NCI-H187 treated with DMSO at 0.1 percent for 48 hours (cell line): ENCODE measurements at regions not wholly inside any gene's neighbourhood (a gene's known extent, or its start where the extent isn't known, plus 50 kb on each side); places are given as distances from the start of the nearest gene placed in this dataset.
"Not testable (repeated sequence)": the region's sequence is repeated elsewhere in the genome, so short reads cannot be mapped to it uniquely, and the experiment has no call there.

Source experiments
- DNase-seq: peaks from one replicate; lab custom pipeline; 2025; lab: John Stamatoyannopoulos, UW

DNA sequence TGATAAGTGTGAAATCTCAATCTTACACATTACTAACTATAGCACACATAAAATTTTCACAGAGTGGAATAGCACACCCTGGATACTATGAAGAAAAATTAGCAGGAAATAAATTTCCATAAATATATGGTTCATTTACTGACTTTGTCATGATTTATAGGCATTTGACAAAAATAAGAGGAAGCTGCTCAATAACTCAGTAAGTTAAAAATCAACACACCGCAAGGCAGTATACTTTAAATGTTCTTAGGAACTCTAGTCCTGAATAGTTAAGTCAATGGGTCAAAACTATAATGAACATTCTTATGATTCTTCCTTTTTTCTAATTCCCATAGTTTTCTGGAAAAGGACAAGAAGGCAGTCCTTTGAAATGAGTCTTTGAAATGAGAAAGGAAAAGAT is 1557.8 kb upstream of the RAG2 start:
- DNase-seq, result no peak

DNA sequence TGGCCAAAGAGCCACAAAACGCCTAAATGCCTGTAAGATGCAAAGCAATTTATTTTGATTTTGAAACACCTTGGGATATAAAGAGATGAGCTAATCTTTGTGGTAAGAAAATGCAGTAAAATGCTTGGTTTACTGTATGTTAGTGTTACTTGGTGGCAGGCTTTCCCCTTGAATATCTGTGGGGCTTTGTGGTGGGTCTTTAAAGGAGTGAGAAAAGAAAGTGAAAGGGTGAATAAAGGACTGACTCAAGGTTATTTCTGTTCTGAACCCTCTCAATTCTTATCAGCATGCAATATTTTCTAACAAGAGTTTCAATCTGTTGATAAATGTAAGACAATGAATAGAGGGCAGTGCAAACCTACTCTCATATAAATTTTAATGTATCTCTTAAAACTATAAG is 1555.9 kb upstream of the RAG2 start:
- DNase-seq, result no peak

DNA sequence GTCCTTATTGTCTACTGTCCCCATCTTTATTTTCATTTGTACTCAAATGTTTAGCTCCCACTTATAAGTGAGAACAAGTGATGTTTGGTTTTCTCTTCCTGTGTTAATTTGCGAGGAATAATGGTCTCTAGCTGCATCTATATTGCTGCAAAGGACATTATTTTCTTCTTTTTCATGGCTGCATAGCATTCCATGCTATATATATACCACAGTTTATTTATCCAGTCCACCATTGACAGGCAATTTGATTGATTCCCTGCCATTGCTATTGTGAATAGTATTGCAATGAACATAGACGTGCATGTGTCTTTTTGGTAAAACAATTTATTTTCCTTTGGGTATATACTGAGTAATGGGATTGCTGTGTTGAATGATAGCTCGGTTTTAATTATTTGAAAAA is 1545.8 kb upstream of the RAG2 start:
- DNase-seq, result no peak

DNA sequence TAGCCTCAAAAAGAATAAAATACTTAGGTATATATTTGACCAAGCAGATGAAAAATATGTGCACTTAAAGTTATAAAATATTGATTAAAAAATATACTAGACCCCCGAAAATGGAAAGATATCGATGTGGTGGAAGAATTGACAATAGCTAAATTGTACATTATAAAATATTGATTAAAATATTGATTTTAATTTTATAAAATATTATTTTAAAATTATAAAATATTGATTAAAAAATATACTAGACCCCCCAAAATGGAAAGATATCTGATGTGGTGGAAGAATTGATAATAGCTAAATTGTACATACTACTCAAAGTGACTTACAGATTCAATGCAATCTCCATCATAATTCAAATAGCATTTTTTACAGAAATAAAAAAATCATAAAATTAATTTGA is 1540.9 kb upstream of the RAG2 start:
- no peak for DNase-seq

DNA sequence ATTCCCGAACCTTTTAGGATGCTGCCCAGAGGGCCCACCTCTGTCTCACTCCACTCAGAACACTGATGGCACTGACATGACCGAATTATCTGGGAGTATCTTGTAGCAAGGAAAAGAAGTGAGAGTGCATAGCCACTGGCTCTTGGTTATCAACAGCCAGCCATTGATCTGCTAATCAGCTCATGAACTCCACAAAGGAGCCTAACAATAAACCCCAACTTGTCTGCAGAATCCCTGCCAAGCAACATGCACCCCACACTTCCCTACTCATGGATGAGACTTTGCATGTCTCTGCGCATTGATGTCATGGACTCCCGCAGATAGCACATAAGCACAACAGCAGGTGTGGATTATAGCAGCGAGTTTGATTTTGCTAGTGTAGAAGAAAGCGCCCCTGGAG is 1538.9 kb upstream of the RAG2 start:
- no peak for DNase-seq

DNA sequence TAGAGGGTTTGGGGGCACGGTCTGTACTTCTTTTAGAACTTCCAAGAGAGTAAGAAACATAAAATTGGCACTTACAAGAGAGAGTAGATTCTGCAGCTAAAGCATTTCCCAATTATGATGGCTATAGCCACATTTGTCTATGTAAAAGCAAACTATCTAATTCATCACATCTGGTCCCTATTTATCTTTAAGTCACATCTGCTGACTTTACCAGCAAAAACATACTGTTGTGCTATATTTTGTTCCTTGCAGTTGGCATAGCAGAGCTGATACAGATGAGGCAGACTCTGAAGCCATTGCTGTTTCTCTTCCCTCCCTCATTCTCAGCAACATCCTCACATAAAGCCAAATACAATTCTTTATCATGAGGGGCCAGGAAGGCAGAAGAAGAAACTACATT is 1533.5 kb upstream of the RAG2 start:
- DNase-seq, result no peak

DNA sequence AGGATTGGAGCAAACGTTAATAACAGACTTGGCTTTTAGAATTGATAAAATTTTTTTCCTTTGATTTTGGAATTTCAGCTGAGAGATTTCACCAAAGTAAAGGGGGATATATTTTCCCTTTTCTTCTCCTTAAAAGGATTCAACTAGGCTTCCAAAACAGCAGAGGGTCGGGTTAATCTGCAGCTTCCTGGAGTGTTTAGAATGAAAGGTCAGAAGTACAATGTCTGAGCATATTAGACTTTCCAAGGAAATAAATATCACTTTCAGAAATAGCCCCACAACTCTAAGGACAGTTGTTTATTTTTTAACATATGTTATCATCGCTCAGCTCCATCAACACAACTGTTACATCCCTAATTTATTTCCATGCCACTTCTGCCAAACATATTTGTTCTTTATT is 1532.9 kb upstream of the RAG2 start:
- DNase-seq, result no peak

DNA sequence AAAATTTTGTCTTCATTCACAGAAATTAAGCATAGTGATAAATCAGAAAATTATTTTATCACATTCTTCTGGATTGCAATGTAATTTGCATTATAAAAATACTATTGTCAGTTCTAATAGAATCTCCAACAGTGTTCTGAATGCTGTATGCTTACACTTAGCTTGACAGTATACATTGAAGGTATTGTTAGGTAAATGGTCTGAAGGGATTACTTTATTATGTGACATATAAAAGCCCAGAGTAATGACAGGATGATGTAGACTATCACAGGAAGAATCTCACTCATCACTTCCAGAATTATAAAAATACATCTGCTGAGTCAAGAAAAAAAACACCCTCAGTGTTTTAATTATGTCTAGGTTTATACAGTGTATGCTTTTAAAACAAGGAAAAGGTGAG is 1532.5 kb upstream of the RAG2 start:
- DNase-seq, result no peak

DNA sequence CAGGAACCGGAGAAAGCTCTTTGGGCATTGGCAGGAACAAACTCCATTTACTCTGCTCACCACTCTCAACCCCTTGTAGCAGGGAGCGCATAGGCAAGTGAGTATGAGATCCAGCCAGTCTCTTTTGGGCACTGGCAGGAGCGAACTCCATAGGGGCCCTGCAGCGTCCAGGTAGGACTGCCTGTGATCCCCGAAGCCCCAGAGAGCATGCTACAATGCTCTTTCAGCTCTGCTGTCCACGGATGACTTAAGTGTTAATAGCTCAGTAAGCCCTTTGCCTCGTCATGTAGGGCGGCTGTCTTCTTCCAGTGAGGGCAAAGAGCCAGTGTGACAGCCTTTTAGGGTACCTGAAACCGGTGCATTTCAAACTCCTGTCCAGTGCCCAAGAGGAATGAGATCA is 1525.6 kb upstream of the RAG2 start:
- DNase-seq, result no peak

DNA sequence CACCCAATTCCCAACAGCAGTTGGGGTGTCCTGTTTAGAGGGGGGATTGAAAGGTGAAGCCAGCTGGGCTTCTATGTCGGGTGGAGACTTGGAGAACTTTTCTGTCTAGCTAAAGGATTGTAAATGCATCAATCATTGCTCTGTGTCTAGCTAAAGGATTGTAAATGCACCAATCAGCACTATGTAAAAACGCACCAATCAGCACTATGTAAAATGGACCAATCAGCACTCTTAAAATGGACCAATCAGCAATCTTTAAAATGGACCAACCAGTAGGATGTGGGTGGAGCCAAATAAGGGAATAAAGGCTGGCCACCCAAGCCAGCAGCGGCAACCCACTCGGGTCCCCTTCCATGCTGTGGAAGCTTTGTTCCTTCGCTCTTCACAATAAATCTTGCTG is 1518.6 kb upstream of the RAG2 start:
- not testable (repeated sequence) for DNase-seq

DNA sequence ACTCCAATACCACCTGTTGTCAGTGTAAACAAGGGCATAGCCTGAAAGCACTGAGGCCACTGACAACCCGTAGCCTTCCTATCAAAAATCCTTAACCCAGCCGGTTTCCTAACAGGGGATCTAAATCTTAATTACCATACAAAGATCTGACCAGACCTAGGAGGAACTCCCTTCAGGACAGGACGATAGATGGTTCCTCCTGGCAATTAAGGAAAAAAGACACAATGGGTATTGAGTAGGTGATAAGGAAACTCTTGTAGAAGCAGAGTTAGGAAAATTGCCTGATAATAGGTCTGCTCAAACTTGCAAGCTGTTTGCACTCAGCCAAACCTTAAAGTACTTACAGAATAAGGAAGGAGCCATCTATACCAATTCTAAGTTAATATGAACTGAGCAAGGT is 1517.3 kb upstream of the RAG2 start:
- not testable (repeated sequence) for DNase-seq

DNA sequence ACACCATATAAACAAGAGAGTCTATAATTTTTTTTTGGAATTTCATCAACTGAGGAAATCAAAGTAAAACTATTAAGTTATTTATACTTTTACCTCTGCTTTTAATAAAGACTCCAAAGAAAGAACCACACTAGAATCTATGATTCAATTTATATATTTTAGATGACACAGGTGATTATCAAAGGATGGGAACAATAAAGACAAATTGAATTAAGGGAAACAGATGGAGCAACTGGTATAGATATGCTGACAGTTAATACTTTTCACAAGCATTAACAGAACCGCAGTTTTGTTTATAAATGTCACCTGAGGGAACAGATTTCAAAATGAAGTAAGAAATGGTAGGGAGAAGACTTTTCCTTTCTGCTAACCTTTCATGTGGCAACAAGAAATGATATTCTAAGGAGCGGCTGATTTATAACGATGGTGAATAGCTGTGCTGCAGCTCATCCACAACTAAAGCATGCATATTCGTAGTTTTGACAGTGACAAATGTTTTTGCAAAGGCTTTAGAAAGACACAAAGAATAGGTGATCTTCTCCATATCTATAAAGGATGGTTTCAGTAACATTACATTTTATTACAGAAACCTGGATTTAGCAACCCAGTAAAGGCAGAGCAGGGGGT is 1502.9 kb upstream of the RAG2 start:
- DNase-seq, result no peak

DNA sequence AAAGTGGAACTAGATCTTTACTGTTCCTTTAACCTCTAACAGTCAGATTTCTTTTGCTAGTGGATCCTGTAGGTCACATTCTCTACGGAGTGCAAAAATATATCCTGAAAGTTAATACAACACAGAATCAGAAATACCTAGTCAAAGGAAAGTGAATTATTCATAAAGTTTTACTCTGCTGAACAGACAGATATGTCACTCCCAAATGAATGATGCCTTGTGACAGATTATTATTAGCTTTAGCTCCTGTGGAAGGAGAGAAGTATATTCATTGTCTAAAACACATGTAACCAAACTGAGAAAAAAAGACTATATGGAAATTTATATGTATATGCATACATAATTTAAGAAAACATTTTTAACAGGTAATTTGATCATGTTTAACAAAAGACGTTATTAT is 1497.2 kb upstream of the RAG2 start:
- no peak for DNase-seq

DNA sequence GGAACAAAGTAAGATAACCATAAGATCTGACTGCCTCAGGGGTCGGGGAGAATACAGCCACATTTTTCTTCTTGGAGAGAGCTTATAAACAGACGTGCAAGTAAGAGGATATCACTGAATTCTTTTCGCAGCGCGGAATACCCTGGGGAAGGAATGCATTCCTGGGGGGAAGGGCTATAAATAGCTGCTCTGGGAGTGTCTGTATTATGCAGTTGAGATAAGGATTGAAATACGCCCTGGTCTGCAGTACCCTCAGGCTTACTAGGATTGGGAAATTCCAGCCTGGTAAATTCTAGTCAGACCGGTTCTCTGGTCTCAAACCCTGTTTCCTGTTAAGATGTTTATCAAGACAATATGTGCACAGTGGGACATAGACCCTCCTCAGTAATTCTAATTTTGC is 1491.7 kb upstream of the RAG2 start:
- no peak for DNase-seq

DNA sequence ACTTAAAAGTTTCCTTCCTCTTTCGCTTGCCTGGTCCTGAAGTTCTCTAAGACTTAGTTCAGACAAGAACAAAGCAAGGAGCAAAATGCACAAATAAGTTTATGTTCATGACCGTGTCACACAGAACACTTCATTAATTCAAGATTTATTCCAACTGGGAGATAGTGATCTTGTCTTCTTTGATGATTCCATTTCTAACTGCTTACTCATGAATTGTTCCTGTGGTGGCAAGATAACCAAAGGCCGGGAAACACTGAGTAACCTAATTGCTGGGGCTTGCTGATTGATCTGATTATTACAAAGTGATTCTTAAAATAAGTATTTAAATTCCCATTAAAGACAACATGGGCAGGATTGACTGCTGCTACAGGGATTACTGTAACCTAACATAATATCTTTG is 1462.9 kb upstream of the RAG2 start:
- DNase-seq, result no peak

DNA sequence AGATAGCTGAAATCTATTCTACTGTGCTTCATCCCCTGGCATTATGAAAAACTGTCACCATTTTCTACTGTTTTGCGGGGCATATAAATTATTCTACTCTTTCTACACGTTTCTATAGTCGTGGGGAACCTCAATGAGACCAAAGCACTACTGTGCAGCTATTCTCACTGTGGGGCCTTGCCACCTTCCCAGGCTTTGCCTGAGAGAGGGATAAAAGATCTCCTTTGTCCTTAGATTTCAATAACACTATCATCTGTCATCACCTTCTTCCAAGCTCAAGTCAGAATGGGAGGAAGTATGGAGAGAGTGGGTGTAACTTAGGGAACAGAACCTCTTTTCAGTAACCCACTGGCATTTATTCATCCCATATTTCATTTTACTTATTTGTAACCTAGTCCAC is 1462.1 kb upstream of the RAG2 start:
- no peak for DNase-seq

DNA sequence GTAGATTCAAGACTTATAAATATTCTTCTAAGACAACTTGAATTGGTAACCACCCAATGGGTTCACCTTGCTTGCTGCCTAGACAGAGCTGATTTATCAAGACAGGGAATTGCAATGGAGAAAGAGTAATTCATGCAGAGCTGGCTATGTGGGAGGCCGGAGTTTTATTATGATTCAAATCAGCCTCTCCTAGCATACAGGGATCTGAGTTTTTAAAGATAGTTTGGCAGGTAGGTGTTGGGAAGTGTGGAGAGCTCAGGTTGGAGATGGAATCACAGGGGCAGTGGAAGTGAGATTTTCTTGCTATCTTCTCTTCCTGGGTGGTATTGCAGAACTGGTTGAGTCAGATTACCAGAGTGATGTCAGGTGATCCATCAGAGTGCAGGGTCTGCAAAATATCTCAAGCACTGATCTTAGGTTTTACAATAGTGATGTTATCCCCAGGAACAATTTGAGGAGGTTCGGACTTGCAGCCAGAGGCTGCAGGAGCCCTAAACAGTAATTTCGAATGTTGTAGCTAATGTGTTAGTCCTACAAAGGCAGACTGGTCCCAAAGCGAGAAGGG is 1448.6 kb upstream of the RAG2 start:
- no peak for DNase-seq

DNA sequence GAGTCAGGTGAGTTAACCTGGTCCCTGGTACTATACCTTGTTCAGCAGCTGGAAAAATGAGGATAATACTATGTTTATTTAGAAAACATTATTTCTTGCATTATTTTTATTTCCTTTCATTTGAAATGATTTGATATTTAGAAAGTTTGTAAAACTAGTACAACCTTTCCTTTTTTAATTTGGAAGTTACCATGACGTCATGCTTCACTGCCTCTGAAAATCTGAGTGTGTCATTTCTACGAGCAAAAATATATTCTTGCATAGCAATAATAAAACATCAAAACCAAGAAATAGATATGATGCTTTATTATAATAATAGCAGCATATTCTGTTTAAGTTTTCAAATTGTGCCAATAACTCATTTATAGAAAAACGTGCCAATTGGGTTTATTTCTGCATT is 1445.0 kb upstream of the RAG2 start:
- DNase-seq, result no peak

DNA sequence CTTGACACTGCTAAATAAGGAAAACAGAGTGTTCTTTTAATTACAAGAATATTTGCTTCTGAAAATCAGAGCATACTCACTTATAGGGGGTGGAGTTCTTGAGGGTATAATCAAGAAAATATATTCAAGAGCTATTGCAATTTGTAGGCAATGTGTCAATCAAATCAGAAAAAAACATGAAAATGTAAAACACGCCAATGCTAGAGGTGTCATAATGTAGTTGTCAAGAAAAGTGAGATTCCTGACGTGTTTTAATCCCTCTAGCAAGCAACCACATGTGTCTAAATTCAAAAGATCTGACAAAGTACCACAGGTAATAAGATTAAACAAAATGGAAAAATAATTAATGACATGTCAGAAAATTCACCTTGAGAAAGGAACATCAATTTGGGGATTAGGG is 1440.7 kb upstream of the RAG2 start:
- no peak for DNase-seq

DNA sequence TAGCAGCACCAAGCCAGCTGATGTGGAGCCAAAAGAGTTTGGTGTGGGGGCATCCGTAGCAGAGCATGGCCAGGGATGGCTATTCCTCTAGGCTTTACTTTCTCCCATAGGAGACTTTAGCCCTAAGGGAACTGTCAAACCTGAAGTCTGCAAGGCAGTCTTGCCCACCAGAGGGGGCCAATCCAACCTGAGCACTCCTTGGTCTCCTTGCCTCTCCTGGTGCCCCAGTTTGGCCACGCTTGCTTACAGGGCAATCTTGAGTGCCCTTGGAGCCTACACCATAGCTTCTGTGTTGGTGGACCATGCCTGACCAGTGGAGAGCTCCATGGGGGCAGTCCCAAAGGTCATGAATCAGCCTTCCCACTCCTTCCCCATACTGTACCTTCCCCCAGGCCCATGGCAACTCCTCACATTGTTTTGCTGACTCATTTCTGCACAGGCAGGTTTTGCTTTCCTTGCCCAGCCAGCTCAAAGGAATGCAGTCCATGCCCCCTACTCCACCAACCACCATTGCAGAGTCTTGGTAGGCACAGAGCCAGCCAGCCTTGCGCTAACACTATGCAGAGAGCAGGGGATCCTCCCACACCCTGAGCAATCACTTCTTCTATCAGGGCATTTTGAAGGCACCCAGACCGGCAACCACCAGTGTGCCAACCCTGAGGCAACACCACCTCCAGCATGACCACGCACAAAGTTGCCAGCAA is 1421.2 kb upstream of the RAG2 start:
- DNase-seq, result no peak

DNA sequence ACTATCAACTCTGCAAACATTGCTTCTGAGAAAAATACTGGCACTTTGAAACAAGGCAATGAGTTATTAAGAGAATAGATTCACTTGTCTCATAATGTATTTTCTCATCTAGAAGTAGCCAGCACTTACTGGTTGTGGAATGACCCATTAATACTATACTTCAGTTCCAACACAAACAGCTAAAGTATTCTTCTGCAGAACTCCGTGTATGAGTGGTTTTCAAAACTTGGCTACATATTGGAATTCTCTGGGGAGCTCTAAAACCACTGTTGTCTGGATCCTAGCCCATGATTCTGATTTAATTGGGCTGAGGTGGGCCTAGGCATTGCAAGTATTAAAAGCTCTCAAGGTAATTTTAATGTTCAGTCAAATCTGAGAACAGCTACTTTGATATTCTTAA is 1416.4 kb upstream of the RAG2 start:
- DNase-seq, result no peak

DNA sequence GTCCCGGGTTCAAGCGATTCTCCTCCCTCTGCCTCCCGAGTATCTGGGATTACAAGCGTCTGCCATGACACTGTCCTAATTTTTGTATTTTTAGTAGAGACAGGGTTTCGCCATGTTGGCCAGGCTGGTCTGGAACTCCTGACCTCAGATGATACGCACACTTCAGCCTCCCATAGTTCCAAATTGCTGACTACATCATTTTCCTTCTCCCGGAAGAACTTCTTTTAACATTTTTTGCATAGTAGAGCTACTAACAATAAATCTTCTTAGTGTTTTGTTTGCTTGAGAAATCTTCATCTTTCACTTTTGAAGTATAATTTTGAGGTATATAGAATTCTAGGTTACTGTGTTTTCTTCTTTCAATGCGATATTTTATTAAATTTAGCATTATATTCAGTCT is 1415.1 kb upstream of the RAG2 start:
- no peak for DNase-seq

DNA sequence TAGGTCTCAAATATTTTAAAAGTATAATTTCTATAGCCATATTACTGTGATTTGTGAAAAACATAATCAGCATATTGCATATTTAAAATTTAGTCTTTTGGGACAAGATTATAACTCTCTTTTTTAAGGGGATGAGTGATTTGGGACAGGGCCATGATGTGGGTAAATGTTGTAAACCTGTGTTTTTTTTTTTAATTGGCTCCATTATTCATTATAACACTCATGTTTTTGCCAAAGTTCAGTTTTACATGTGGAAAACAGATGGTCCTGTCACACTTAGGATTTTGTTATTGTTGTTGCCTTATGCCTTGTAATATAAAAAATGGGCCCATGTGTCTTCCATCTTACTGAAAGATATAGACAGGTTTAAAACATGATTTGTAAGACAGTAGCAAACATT is 1413.5 kb upstream of the RAG2 start:
- no peak for DNase-seq

DNA sequence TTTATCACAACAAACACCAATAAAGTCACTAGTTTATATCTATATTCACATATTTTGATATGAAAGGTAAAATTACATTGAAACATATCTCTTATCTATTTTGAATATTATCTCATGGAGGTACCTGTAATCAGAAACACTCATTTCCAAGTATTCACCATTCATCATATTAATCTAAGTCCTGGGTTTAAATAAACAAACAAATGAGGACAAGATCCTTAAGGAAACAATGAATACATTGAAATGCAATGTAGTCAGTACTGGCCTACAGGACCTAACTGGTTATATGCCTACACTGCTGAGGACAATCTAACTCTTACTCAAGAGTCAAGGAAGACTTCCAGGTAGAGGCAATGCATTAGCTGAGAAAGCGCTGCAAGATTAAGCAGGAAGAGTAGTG is 1411.9 kb upstream of the RAG2 start:
- no peak for DNase-seq
